Upper lobe of left lung (tissue), 6 donors: ENCODE measurements at regions not wholly inside any gene's neighbourhood (a gene's known extent, or its start where the extent isn't known, plus 50 kb on each side); places are given as distances from the start of the nearest gene placed in this dataset.
"Not testable (repeated sequence)": the region's sequence is repeated elsewhere in the genome, so short reads cannot be mapped to it uniquely, and the experiment has no call there.

ENCODE experiments used
- ATAC-seq, 2 donors: fragments of 200-7000 bp; cut with Tn5 transposase; one replicate each; pipeline ENCODE4 v1.9.1; 2022; ENCODE audit warnings: mild to moderate bottlenecking in 2 of 2, moderate library complexity in 2 of 2; ENCODE audit not compliant: low FRiP score in 2 of 2
- DNase-seq, 2 donors: peaks; one replicate each; pipeline ENCODE4 v3.0.0-alpha.2; 2019 to 2020
- H3K27ac ChIP-seq, 4 donors: fragments of 200-600 bp; sonication (generic); one replicate each; pipeline ENCODE4 v1.5.1; 2016 to 2019
- H3K27me3 ChIP-seq, 4 donors: fragments of 200-600 bp; sonication (generic); one replicate each; pipeline ENCODE4 v1.5.1; 2017 to 2019
- H3K36me3 ChIP-seq, 4 donors: fragments of 200-600 bp; sonication (generic); one replicate each; pipeline ENCODE4 v1.5.1; 2016 to 2019
- H3K4me1 ChIP-seq, 4 donors: fragments of 200-600 bp; sonication (generic); one replicate each; pipeline ENCODE4 v1.5.1; 2018 to 2019
- H3K4me3 ChIP-seq, 4 donors: fragments of 200-600 bp; sonication (generic); one replicate each; pipeline ENCODE4 v1.5.1; 2017 to 2019; ENCODE audit warnings: mild to moderate bottlenecking in 2 of 4, moderate library complexity in 1 of 4
- H3K9me3 ChIP-seq, 4 donors: fragments of 200-600 bp; sonication (generic); one replicate each; pipeline ENCODE4 v1.5.1; 2018 to 2019
- EP300 ChIP-seq, 4 donors: sonication (generic); formaldehyde crosslinking; IDR thresholded peaks; one replicate each; pipeline ENCODE4 v1.5.1; 2017; ENCODE audit warnings: antibody characterized with exemption in 4 of 4, control low read depth in 2 of 4
- POLR2A ChIP-seq, 4 donors: fragments of 450-650 bp; IDR thresholded peaks; one replicate each; pipeline ENCODE4 v1.5.1; 2016 to 2017; ENCODE audit warnings: antibody characterized with exemption in 4 of 4, mild to moderate bottlenecking in 2 of 4
- POLR2AphosphoS5 ChIP-seq, 2 donors: sonication (generic); formaldehyde crosslinking; IDR thresholded peaks; one replicate each; pipeline ENCODE4 v1.5.1; 2017; ENCODE audit warnings: antibody characterized with exemption in 2 of 2
- WGBS, 2 donors: methylation state at CpG; one replicate each; pipeline ENCODE4 v1.1.5; 2017 to 2018; 5-methylcytosine and 5-hydroxymethylcytosine counted together
- TF ChIP-seq, protein P1 (sequence below), 6 experiments: fragments of 450-650 bp in 4 of 6; fragments of 200-600 bp in 2 of 6; sonication (generic) in 2 of 6; IDR thresholded peaks; one replicate each; pipeline ENCODE4 v1.5.1; 2016 to 2019; ENCODE audit warnings: antibody characterized with exemption in 6 of 6
- donor health status: DM: no; HTN: no; CAD: no; lungs with moderate emphysema.
- donor health status: DM: no; HTN: yes; CAD: no; lungs with severe emphysema.

DNA sequence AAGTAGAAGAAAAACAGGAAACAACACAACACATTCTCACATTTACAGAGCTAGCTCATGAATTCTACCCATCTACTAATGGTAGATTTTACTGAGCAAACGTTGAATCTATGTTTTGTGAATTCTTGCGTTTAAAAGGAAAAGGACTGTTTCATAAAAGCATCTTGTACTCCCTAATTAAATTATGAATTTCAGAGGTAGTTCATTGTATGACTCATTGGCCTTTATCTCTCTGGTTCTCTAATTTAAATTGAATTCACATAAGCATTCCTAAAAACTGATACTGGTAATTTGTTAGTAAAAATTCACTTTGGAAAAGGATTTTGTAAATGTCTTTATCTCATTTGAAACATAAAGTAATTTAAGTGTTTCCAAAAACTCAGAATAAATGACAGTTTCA lies 687.3 kb downstream of the BRINP3 start:
- WGBS, 2 donors: 80 to 82% methylated on average over 2 of the region's 2 CpGs
- no peak for ATAC-seq

DNA sequence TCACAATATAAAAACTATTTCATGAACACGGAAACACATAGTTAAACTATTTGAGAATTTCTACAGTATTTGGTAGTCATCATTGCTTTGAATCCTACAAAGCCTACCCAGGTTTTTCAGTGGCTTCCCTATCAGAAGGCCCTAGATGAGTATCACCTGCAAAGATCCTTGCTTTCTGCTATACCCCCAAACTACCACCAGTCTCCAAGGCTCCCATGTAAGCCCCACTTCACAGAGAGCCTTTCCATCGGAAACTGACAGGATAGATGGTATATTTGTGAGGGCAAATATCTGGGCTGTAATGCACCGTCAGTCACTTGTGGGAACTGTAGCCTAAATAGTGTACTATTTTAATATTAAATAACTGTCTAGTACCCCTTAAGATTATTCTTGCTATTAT lies 674.3 kb downstream of the BRINP3 start:
- DNase-seq: no peak
- no peak for ATAC-seq
- WGBS, 2 donors: 45 to 62% methylated on average over 2 to 3 of the region's 3 CpGs
- H3K27ac ChIP-seq: no peak overlapping the region
- H3K9me3 ChIP-seq: peaks cover 0 to under 1% (median 0%) of the 10 kb centered on the region in 4 donors
- no peaks in the 10 kb centered on the region for H3K27me3 ChIP-seq
- H3K36me3 ChIP-seq: no peaks in the 10 kb centered on the region
- TF ChIP-seq POLR2AphosphoS5 (IDR thresholded peaks at IDR 0.05) (no peak), EP300 (IDR thresholded peaks at IDR 0.05) (no peak)
- H3K4me3 ChIP-seq: no peak overlapping the region
- no peaks in the 10 kb centered on the region for H3K4me1 ChIP-seq

More for the DNA sequence above, 687.3 kb downstream of the BRINP3 start:
- TF ChIP-seq POLR2AphosphoS5 (IDR thresholded peaks at IDR 0.05) (no peak), EP300 (IDR thresholded peaks at IDR 0.05) (no peak), POLR2A (IDR thresholded peaks at IDR 0.05) (no peak)
- TF ChIP-seq, protein P1, sequence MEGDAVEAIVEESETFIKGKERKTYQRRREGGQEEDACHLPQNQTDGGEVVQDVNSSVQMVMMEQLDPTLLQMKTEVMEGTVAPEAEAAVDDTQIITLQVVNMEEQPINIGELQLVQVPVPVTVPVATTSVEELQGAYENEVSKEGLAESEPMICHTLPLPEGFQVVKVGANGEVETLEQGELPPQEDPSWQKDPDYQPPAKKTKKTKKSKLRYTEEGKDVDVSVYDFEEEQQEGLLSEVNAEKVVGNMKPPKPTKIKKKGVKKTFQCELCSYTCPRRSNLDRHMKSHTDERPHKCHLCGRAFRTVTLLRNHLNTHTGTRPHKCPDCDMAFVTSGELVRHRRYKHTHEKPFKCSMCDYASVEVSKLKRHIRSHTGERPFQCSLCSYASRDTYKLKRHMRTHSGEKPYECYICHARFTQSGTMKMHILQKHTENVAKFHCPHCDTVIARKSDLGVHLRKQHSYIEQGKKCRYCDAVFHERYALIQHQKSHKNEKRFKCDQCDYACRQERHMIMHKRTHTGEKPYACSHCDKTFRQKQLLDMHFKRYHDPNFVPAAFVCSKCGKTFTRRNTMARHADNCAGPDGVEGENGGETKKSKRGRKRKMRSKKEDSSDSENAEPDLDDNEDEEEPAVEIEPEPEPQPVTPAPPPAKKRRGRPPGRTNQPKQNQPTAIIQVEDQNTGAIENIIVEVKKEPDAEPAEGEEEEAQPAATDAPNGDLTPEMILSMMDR (IDR thresholded peaks at IDR 0.05): no peak
- Histone ChIP-seq H3K9me3 (no peaks in the 10 kb centered on the region), H3K4me3 (no peak overlapping the region), H3K27me3 (no peaks in the 10 kb centered on the region), H3K36me3 (no peaks in the 10 kb centered on the region), H3K27ac (no peak overlapping the region), H3K4me1 (no peaks in the 10 kb centered on the region)
- DNase-seq: no peak

DNA sequence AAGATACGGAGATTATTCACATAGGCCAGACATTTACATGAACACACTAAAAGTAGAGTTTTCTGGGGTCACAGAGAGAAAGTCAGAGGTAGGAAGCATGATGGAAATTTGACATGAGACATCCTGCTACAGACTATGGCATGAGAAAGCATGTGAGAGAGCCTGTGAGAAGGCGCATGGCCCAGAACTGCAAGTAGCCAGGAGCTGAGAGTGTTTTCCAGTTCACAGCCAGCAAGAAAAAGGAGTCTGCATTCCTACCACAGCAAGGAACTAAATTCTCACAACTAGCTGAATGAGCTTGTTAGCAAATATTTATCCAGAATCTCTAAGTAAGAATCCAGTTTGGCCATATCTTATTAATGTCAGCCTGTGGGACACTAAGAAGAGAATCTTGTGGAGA lies 673.3 kb downstream of the BRINP3 start:
- Histone ChIP-seq H3K9me3 (no peaks in the 10 kb centered on the region), H3K27me3 (no peaks in the 10 kb centered on the region), H3K36me3 (no peaks in the 10 kb centered on the region), H3K4me3 (no peak overlapping the region), H3K4me1 (no peaks in the 10 kb centered on the region), H3K27ac (no peak overlapping the region)
- no peak for ATAC-seq
- TF ChIP-seq, protein P1 (IDR thresholded peaks at IDR 0.05): no peak
- TF ChIP-seq EP300 (IDR thresholded peaks at IDR 0.05) (no peak), POLR2A (IDR thresholded peaks at IDR 0.05) (no peak), POLR2AphosphoS5 (IDR thresholded peaks at IDR 0.05) (no peak)
- WGBS, 2 donors: 83 to 88% methylated on average over 2 of the region's 2 CpGs
- no peak for DNase-seq

DNA sequence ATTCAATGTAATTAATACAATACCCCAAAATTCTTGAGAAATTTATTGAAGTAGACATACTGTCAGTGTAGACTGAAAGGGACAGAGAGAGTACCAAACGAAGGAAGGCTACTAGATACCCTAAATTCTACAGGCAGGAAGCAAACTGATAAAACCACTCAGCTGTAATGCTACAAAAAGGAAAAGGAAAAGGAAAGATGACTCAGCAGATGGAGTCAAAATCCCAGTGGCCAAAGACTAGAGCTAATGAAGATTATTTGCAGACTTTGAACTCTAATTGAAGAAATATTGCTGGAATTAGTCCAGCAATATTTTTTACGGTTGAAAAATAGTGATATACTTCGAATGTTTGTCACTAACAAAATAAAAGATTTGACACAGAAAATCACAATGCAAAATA lies 671.9 kb downstream of the BRINP3 start:
- Histone ChIP-seq H3K36me3 (no peaks in the 10 kb centered on the region), H3K4me1 (no peaks in the 10 kb centered on the region), H3K9me3 (no peaks in the 10 kb centered on the region), H3K27ac (no peak overlapping the region), H3K27me3 (no peaks in the 10 kb centered on the region), H3K4me3 (no peak overlapping the region)
- no peak for DNase-seq
- ATAC-seq: no peak
- WGBS, 2 donors: 60 to 66% methylated on average over 3 of the region's 3 CpGs
- TF ChIP-seq POLR2A (IDR thresholded peaks at IDR 0.05) (no peak), POLR2AphosphoS5 (IDR thresholded peaks at IDR 0.05) (no peak), EP300 (IDR thresholded peaks at IDR 0.05) (no peak)
- TF ChIP-seq, protein P1 (IDR thresholded peaks at IDR 0.05): no peak

DNA sequence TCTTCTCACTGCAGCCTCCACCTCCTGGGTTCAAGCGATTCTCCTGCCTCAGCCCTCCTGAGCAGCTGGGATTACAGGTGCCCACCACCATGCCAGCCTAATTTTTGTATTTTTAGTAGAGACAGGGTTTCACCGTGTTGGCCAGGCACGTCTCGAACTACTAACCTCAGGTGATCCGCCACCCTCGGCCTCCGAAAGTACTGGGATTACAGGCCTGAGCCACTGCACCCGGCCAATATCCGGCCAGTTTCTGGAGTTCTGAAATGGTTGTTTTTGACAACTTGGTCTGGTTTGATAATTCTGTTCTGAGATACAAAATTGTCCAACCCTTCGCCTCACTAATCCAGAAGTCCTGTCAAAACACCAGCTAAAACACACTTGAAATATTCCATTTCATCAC lies 667.0 kb downstream of the BRINP3 start:
- ATAC-seq, H3K27me3 ChIP-seq, H3K9me3 ChIP-seq, H3K36me3 ChIP-seq, H3K4me1 ChIP-seq, H3K27ac ChIP-seq, H3K4me3 ChIP-seq, DNase-seq: not testable (repeated sequence)
- WGBS, 2 donors: 84 to 93% methylated on average over 10 of the region's 10 CpGs

DNA sequence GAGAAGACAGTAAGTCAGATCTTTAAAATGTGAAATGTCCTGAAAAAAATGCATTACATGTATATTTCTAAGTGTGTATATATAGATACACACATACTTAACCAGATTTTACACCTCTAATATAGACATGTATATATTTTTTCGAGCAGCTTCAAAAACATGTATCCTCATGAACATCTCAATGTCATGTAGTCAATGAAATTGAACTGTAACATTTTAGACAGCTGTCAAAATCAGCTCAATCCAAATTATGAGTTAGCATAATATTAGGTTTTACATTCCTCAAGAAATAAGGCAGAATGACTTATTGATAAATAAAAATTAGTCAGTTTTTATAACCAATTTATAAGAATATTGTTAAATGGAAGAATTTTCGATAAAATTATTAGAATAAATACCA lies 665.7 kb downstream of the BRINP3 start:
- TF ChIP-seq EP300 (IDR thresholded peaks at IDR 0.05) (no peak), POLR2AphosphoS5 (IDR thresholded peaks at IDR 0.05) (no peak), POLR2A (IDR thresholded peaks at IDR 0.05) (no peak)
- TF ChIP-seq, protein P1 (IDR thresholded peaks at IDR 0.05): no peak
- WGBS, 2 donors: 78% methylated on average over 2 of the region's 2 CpGs
- no peaks in the 10 kb centered on the region for H3K4me1 ChIP-seq
- H3K27me3 ChIP-seq: no peaks in the 10 kb centered on the region
- DNase-seq (no peak), ATAC-seq (no peak)
- H3K36me3 ChIP-seq: no peaks in the 10 kb centered on the region
- H3K4me3 ChIP-seq: no peak overlapping the region
- H3K27ac ChIP-seq: no peak overlapping the region
- no peaks in the 10 kb centered on the region for H3K9me3 ChIP-seq
